Endothelial cell of umbilical vein (primary cell): ENCODE measurements at regions not wholly inside any gene's neighbourhood (a gene's known extent, or its start where the extent isn't known, plus 50 kb on each side); places are given as distances from the start of the nearest gene placed in this dataset.

Experiments
- BruUV-seq: library from RNA; stranded (reverse); fragments of 400-500 nt; replicated peaks from 2 replicates; lab custom pipeline; 2021; lab: Mats Ljungman, UMichigan
- CTCF ChIA-PET: fragments of 300-600, 350-600 bp; sonication (Branson Sonifier 250); formaldehyde crosslinking; loops from one replicate; lab custom pipeline; 2021; ENCODE audit warnings: antibody characterized with exemption, inconsistent platforms; lab: Charles Lee
- POLR2A ChIA-PET: fragments of 300-600, 350-600 bp; sonication (Branson Sonifier 250); formaldehyde crosslinking; loops from one replicate; lab custom pipeline; 2021; ENCODE audit warnings: antibody characterized with exemption, inconsistent platforms; lab: Charles Lee
- DNase-seq: peaks from one replicate; pipeline ENCODE4 v3.0.0-alpha.2; 2011; ENCODE audit warnings: low read depth, low spot score
- FAIRE-seq: peaks from 2 replicates; lab custom pipeline; 2011; peaks lifted over from hg19 to GRCh38; lab: Jason Lieb, UNC
- H2AFZ ChIP-seq: 2 replicates; pipeline ENCODE4 v1.6.0; 2012; ENCODE audit warnings: low read depth, low read length, control low read depth, inconsistent platforms
- H3K27ac ChIP-seq: 2 replicates; pipeline ENCODE4 v1.5.1; 2011; ENCODE audit warnings: low read depth, mild to moderate bottlenecking, control low read depth, low read length, moderate library complexity; ENCODE audit not compliant: insufficient read depth
- H3K27me3 ChIP-seq, 2 experiments: 2 replicates each; pipeline versions ENCODE4 v1.6.0 to v1.6.1; 2011; ENCODE audit warnings: low read length in 2 of 2, mixed read lengths in 1 of 2; ENCODE audit not compliant: control insufficient read depth in 2 of 2, insufficient read depth in 2 of 2
- H3K36me3 ChIP-seq, 2 experiments: 2 replicates in 1 of 2; 3 replicates in 1 of 2; pipeline ENCODE4 v1.5.1; 2011; ENCODE audit warnings: low read length in 2 of 2, mild to moderate bottlenecking in 1 of 2, moderate library complexity in 1 of 2; ENCODE audit not compliant: control insufficient read depth in 2 of 2, insufficient read depth in 2 of 2; ENCODE audit errors: extremely low read depth in 1 of 2
- H3K4me1 ChIP-seq: 3 replicates; pipeline ENCODE4 v1.5.1; 2011; ENCODE audit warnings: mild to moderate bottlenecking, low read length; ENCODE audit not compliant: control insufficient read depth, insufficient read depth; ENCODE audit errors: extremely low read depth
- H3K4me2 ChIP-seq: 2 replicates; pipeline ENCODE4 v1.6.1; 2011; ENCODE audit warnings: low read length, control low read depth, mixed read lengths; ENCODE audit not compliant: insufficient read depth
- H3K4me3 ChIP-seq, 3 experiments: fragments of 200-600 bp in 1 of 3; sonication (generic), shearing (Covaris generic) in 1 of 3; replicated peaks in 1 of 3; 2 replicates each; pipeline ENCODE4 v1.5.1; 2011 to 2016; ENCODE audit warnings: control low read depth in 3 of 3, low read length in 3 of 3, mild to moderate bottlenecking in 2 of 3, inconsistent platforms in 1 of 3, low read depth in 1 of 3, moderate library complexity in 1 of 3; ENCODE audit not compliant: insufficient read depth in 1 of 3
- H3K79me2 ChIP-seq: 2 replicates; pipeline ENCODE4 v1.6.0; 2012; ENCODE audit warnings: low read length, inconsistent platforms; ENCODE audit not compliant: control insufficient read depth, insufficient read depth
- H3K9ac ChIP-seq: replicated peaks from 2 replicates; pipeline ENCODE3; 2011; ENCODE audit warnings: low read length, control low read depth; ENCODE audit not compliant: insufficient read depth; ENCODE audit errors: extremely low read depth
- H3K9me1 ChIP-seq: replicated peaks from 3 replicates; pipeline ENCODE4 v1.6.0; 2011; ENCODE audit warnings: mild to moderate bottlenecking, low read length; ENCODE audit not compliant: control insufficient read depth, insufficient read depth; ENCODE audit errors: extremely low read depth
- H3K9me3 ChIP-seq: replicated peaks from 2 replicates; pipeline ENCODE4 v1.5.1; 2012; ENCODE audit warnings: low read length, inconsistent platforms; ENCODE audit not compliant: control insufficient read depth, insufficient read depth
- H4K20me1 ChIP-seq: replicated peaks from 2 replicates; pipeline ENCODE3; 2011; ENCODE audit warnings: mild to moderate bottlenecking, low read length; ENCODE audit not compliant: control insufficient read depth, insufficient read depth; ENCODE audit errors: extremely low read depth
- EZH2 ChIP-seq: IDR thresholded peaks from 2 replicates; pipeline ENCODE4 v1.6.1; 2012; ENCODE audit warnings: borderline replicate concordance, low read depth, mild to moderate bottlenecking, moderate library complexity, low read length, inconsistent platforms; ENCODE audit not compliant: severe bottlenecking
- FOS ChIP-seq: IDR thresholded peaks from 2 replicates; pipeline ENCODE4 v1.6.1; 2011; ENCODE audit warnings: mild to moderate bottlenecking, low read length, moderate library complexity, borderline replicate concordance; ENCODE audit not compliant: insufficient read depth
- GATA2 ChIP-seq: IDR thresholded peaks from 2 replicates; pipeline ENCODE4 v1.7.0; 2011; ENCODE audit warnings: low read depth, mild to moderate bottlenecking, moderate library complexity, mixed read lengths, low read length; ENCODE audit not compliant: insufficient read length, insufficient read depth
- JUN ChIP-seq: IDR thresholded peaks from 2 replicates; pipeline ENCODE4 v1.6.1; 2011; ENCODE audit warnings: borderline replicate concordance, low read depth; ENCODE audit not compliant: insufficient read length, insufficient read depth
- MAX ChIP-seq: IDR thresholded peaks from 2 replicates; pipeline ENCODE4 v1.6.1; 2011; ENCODE audit not compliant: insufficient read depth, insufficient read length
- MYC ChIP-seq: IDR thresholded peaks from one replicate; pipeline ENCODE4 v1.6.1; 2011; ENCODE audit warnings: mild to moderate bottlenecking, low read depth, low read length
- POLR2A ChIP-seq: IDR thresholded peaks from 2 replicates; pipeline ENCODE4 v1.6.1; 2012; ENCODE audit warnings: low read depth, mild to moderate bottlenecking, control low read depth, low read length
- POLR2AphosphoS5 ChIP-seq: IDR thresholded peaks from 2 replicates; pipeline ENCODE4 v1.6.1; 2012; ENCODE audit warnings: low read depth, mild to moderate bottlenecking, control low read depth, low read length, moderate library complexity; ENCODE audit not compliant: insufficient read depth
- dilution Hi-C: fragments of 300-500 bp; cut with MboI; formaldehyde crosslinking; loops from one replicate; pipeline ENCODE4 v1.15.0; 2019; ENCODE audit warnings: low sequenced_read_pairs; ENCODE audit not compliant: extremely low pct_ligation_motif_present
- intact Hi-C: fragments of 100-400 bp; cut with micrococcal nuclease; formaldehyde crosslinking; loops from one replicate; pipeline ENCODE4 v1.10.0; 2022
- TF ChIP-seq, protein P1 (sequence below), 2 donors: IDR thresholded peaks; 1 replicate in 1 of 2; 2 replicates in 1 of 2; pipeline ENCODE4 v1.5.1; 2011; ENCODE audit warnings: low read length in 2 of 2, mild to moderate bottlenecking in 2 of 2, moderate library complexity in 2 of 2, control low read depth in 1 of 2, inconsistent platforms in 1 of 2, low read depth in 1 of 2; ENCODE audit not compliant: insufficient read depth in 1 of 2; ENCODE audit errors: extremely low read depth in 1 of 2

DNA sequence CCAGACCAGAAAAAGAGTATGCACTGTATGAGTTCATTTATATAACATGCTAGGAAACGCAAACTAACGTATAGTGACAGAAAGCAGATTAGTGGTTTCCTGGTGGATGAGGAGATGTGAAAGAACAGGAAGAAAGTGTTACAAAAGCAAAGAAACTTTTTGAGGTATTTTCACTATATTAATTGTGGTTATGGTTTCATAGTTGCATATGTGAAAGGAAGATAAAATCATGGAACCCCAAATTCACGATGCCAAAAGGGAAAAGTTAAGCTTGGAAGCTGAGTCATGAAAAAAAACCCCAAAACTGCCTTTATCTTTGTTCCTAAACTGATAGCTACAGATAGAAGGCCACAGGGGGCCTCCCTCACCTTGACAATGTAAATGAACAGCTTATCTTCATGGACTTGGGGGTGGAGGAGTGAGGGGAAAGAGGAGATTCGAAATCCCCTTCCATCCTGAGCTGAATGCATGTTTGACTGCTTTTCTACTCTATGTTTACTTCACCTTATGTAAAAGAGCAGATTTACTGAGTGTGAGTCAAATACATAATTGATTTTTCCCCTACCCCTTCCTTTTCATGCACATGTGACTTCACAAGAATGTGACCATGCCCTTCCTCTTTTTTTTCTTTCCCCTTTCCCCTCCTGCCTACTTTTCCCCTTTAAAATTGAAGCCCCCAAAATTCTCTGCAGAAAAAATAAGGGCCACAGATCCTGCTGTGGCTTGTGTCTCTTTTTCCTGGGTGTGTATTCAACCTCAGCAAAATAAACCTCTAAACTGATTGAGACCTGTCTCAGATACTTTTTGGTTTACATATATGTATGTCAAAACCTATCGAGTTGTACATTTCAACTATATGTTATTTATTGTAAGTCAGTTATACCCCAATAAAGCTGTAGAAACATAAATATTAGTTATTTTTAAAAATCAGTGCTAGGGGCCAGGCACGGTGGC is 100.1 kb upstream of the TLK1 start:
- FAIRE-seq = no peak

More for the DNA sequence above, 100.1 kb upstream of the TLK1 start:
- Histone ChIP-seq H3K36me3 (no peaks in the 10 kb centered on the region), H3K4me2 (no peak overlapping the region), H3K9me1 (no peaks in the 10 kb centered on the region), H2AFZ (no peak overlapping the region), H3K4me3 (no peak overlapping the region), H3K27me3 (no peaks in the 10 kb centered on the region), H3K27ac (no peak overlapping the region), H3K79me2 (no peaks in the 10 kb centered on the region), H4K20me1 (no peaks in the 10 kb centered on the region), H3K9ac (no peak overlapping the region), H3K4me1 (no peaks in the 10 kb centered on the region), H3K9me3 (no peaks in the 10 kb centered on the region)
- BruUV-seq = no TSS peak
- ChIA-PET CTCF (interaction anchor here (1.4 to 1.8 kb wide), 3 partner anchors 13 to 174 kb away, joined by 4 to 5 read pairs (median 4); no protein-coding TSS in a partner anchor), POLR2A (no interaction called here)
- no peak for DNase-seq
- TF ChIP-seq GATA2 (no peak), EZH2 (no peak), POLR2AphosphoS5 (no peak), MYC (no peak), FOS (no peak), JUN (no peak), MAX (no peak), POLR2A (no peak)
- TF ChIP-seq, protein P1, sequence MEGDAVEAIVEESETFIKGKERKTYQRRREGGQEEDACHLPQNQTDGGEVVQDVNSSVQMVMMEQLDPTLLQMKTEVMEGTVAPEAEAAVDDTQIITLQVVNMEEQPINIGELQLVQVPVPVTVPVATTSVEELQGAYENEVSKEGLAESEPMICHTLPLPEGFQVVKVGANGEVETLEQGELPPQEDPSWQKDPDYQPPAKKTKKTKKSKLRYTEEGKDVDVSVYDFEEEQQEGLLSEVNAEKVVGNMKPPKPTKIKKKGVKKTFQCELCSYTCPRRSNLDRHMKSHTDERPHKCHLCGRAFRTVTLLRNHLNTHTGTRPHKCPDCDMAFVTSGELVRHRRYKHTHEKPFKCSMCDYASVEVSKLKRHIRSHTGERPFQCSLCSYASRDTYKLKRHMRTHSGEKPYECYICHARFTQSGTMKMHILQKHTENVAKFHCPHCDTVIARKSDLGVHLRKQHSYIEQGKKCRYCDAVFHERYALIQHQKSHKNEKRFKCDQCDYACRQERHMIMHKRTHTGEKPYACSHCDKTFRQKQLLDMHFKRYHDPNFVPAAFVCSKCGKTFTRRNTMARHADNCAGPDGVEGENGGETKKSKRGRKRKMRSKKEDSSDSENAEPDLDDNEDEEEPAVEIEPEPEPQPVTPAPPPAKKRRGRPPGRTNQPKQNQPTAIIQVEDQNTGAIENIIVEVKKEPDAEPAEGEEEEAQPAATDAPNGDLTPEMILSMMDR (IDR thresholded peaks at IDR 0.05; ENCODE audit: extremely low read depth in 1 of 2, insufficient read depth in 1 of 2, low read depth in 1 of 2, low read length in 2 of 2) = no peak
- intact Hi-C loops (no loop called here), dilution Hi-C loops (no loop called here)
